ENCODE measurements at regions not wholly inside any gene's neighbourhood (a gene's known extent, or its start where the extent isn't known, plus 50 kb on each side); places are given as distances from the start of the nearest gene placed in this dataset.

GRCh38 chr4:167431371-167431770, 197.1 kb upstream of the SPOCK3 start:
- TF ChIP-seq POLR2A (IDR thresholded peaks at IDR 0.05; ENCODE audit: low read depth, low read length) (no peak), POLR2AphosphoS5 (IDR thresholded peaks at IDR 0.05; ENCODE audit: low read depth, low read length) (no peak), TAF1 (IDR thresholded peaks at IDR 0.05; ENCODE audit: borderline replicate concordance, low read depth, low read length) (no peak)

Measured in GM12892 (cell line).